Smooth muscle cell (in vitro differentiated cells): ENCODE measurements at regions not wholly inside any gene's neighbourhood (a gene's known extent, or its start where the extent isn't known, plus 50 kb on each side); places are given as distances from the start of the nearest gene placed in this dataset.

ENCODE experiments used
- DNase-seq: peaks from one replicate; lab custom pipeline; 2025; ENCODE audit not compliant: unreplicated experiment; lab: John Stamatoyannopoulos, UW
- H2AFZ ChIP-seq: fragments of 200-600 bp; sonication (generic); 2 replicates; pipeline ENCODE4 v1.6.0; 2016; ENCODE audit warnings: antibody characterized with exemption, low read depth, mild to moderate bottlenecking
- H3F3A ChIP-seq: fragments of 200-600 bp; sonication (generic); 2 replicates; pipeline ENCODE4 v1.6.0; 2017; ENCODE audit warnings: antibody characterized with exemption, low read depth
- H3K27ac ChIP-seq: fragments of 200-600 bp; sonication (generic); 2 replicates; pipeline ENCODE4 v1.5.1; 2016; ENCODE audit warnings: low read depth, mild to moderate bottlenecking
- H3K27me3 ChIP-seq: fragments of 200-600 bp; sonication (generic); 2 replicates; pipeline ENCODE4 v1.6.1; 2016; ENCODE audit warnings: low read depth, mild to moderate bottlenecking
- H3K36me3 ChIP-seq: fragments of 200-600 bp; sonication (generic); 2 replicates; pipeline ENCODE4 v1.5.1; 2016; ENCODE audit warnings: low read depth
- H3K4me1 ChIP-seq: fragments of 200-600 bp; sonication (generic); 2 replicates; pipeline ENCODE4 v1.5.1; 2016; ENCODE audit warnings: low read depth
- H3K4me2 ChIP-seq: fragments of 200-600 bp; sonication (generic); 2 replicates; pipeline ENCODE4 v1.6.0; 2016; ENCODE audit warnings: mild to moderate bottlenecking
- H3K4me3 ChIP-seq: fragments of 200-600 bp; sonication (generic); 2 replicates; pipeline ENCODE4 v1.5.1; 2016; ENCODE audit warnings: mild to moderate bottlenecking
- H3K79me2 ChIP-seq: fragments of 200-600 bp; sonication (generic); 2 replicates; pipeline ENCODE4 v1.6.0; 2016; ENCODE audit warnings: low read depth, mild to moderate bottlenecking
- H3K9ac ChIP-seq: fragments of 200-600 bp; sonication (generic); 2 replicates; pipeline ENCODE4 v1.6.0; 2016; ENCODE audit warnings: low read depth
- H3K9me3 ChIP-seq: fragments of 200-600 bp; sonication (generic); replicated peaks from 2 replicates; pipeline ENCODE4 v1.5.1; 2016; ENCODE audit warnings: low read depth
- H4K20me1 ChIP-seq: fragments of 200-600 bp; sonication (generic); 2 replicates; pipeline ENCODE4 v1.6.0; 2016; ENCODE audit warnings: low read depth
- WGBS: methylation state at CpG from one replicate; pipeline ENCODE4 v1.1.7; 2016; ENCODE audit warnings: low lambda C conversion rate; 5-methylcytosine and 5-hydroxymethylcytosine counted together
- TF ChIP-seq, protein P1 (sequence below): fragments of 200-600 bp; sonication (generic); IDR thresholded peaks from 2 replicates; pipeline ENCODE4 v1.5.1; 2017; ENCODE audit warnings: borderline replicate concordance, mild to moderate bottlenecking, antibody characterized with exemption; ENCODE audit not compliant: insufficient read depth, poor library complexity, severe bottlenecking

DNA sequence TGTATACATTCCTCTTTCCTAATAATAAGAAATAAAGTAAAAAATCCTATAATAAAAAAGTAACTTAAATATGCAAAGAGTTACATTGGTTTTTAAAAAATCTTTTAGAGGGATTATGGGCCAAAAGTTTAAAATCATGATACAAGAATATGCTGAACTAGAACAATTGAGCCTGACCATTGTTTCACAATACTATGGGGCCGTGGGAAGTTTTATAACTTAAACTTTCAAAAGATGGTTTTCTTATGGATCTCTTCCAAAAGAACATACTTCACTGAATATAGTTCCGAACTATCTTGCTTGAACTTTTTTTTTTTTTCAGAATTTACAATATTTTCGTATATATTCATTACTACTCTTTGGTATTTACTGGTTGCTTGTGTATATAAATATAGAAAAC, 97.6 kb downstream of the NFKBIZ start:
- Histone ChIP-seq H3K9ac (no peak overlapping the region), H4K20me1 (no peaks in the 10 kb centered on the region), H3K36me3 (no peaks in the 10 kb centered on the region), H3K4me1 (peaks cover 6% of the 10 kb centered on the region), H3K27me3 (no peaks in the 10 kb centered on the region), H2AFZ (no peak overlapping the region), H3K27ac (no peak overlapping the region), H3F3A (peaks cover 13% of the 10 kb centered on the region), H3K4me3 (no peak overlapping the region), H3K9me3 (no peaks in the 10 kb centered on the region), H3K79me2 (no peaks in the 10 kb centered on the region), H3K4me2 (no peak overlapping the region)
- DNase-seq, result no peak
- TF ChIP-seq, protein P1, sequence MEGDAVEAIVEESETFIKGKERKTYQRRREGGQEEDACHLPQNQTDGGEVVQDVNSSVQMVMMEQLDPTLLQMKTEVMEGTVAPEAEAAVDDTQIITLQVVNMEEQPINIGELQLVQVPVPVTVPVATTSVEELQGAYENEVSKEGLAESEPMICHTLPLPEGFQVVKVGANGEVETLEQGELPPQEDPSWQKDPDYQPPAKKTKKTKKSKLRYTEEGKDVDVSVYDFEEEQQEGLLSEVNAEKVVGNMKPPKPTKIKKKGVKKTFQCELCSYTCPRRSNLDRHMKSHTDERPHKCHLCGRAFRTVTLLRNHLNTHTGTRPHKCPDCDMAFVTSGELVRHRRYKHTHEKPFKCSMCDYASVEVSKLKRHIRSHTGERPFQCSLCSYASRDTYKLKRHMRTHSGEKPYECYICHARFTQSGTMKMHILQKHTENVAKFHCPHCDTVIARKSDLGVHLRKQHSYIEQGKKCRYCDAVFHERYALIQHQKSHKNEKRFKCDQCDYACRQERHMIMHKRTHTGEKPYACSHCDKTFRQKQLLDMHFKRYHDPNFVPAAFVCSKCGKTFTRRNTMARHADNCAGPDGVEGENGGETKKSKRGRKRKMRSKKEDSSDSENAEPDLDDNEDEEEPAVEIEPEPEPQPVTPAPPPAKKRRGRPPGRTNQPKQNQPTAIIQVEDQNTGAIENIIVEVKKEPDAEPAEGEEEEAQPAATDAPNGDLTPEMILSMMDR, result no peak
- WGBS, result 94% methylated on average over 3 of the region's 3 CpGs

DNA sequence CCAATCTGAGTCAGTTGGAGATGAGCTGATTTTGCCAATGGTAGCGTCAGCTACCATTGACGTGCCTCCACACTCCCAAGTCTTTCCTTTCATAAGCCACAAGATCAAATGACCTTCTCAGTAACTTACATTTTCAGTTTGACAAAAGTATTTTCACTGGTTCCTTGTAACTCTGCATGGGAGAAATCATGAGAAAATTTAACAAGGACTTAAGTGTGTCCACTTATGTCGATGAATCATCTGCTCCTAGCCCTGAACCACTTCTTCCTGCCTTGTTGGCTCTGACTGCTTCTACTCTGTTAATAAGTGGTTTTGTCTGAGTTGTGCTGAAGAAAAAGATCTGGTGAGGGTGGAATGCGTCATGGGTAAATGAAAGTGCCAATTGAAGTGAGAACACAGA, 101.2 kb downstream of the NFKBIZ start:
- no peak for DNase-seq
- Histone ChIP-seq H3K79me2 (no peaks in the 10 kb centered on the region), H3K36me3 (no peaks in the 10 kb centered on the region), H4K20me1 (no peaks in the 10 kb centered on the region), H3K9ac (peak overlapping the region; percentile 38), H3K27ac (peak overlapping the region; percentile 94), H3K4me1 (peaks cover 3% of the 10 kb centered on the region), H3K4me2 (peak overlapping the region; percentile 50), H3F3A (peaks cover 13% of the 10 kb centered on the region), H3K4me3 (no peak overlapping the region), H3K27me3 (no peaks in the 10 kb centered on the region), H2AFZ (no peak overlapping the region), H3K9me3 (no peaks in the 10 kb centered on the region)
- 9% methylated on average over 4 of the region's 4 CpGs for WGBS
- TF ChIP-seq, protein P1, result no peak

DNA sequence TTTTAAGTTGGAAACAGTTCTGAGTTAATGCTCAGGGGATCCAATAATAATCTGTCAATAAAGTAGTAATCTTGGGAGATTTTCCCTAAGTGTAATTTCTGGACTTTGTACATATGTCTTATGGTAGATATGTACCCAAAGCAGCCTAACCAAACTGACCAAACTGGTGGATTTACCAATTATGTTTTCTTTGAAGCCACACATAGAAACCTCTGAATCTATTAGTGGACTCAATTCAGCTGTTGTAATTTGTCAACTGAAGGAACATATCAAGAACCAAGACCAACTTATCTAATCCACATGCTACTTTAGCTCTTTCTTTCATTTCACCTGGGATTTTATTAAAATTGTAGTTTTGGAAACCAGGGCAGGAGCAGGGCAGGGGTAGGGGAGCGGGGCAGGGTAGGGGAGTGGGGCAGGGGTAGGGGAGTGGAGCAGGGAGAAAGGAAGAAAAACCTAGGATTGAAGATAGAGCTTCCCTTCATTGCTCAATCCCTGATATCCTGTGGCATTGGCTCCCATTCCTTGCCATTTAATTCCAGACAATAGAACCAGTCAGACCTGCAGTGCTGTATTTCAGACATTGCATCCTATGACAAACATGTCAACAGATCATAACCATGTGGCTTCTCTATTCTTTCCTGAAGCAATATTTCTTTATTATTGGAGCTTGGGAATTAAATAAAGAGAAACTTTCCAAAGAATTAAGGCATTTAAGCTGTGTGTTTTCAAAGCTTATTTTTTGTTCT, 101.8 kb downstream of the NFKBIZ start:
- TF ChIP-seq, protein P1, result no peak
- Histone ChIP-seq H4K20me1 (no peaks in the 10 kb centered on the region), H3K36me3 (no peaks in the 10 kb centered on the region), H3K9ac (peak overlapping the region; percentile 36), H3K4me1 (peaks cover 3% of the 10 kb centered on the region), H3K4me3 (no peak overlapping the region), H2AFZ (peak overlapping the region; percentile 75), H3K79me2 (no peaks in the 10 kb centered on the region), H3K4me2 (peak overlapping the region; percentile 43), H3F3A (peaks cover 13% of the 10 kb centered on the region), H3K9me3 (no peaks in the 10 kb centered on the region), H3K27me3 (no peaks in the 10 kb centered on the region), H3K27ac (peak overlapping the region; percentile 94)
- 90% methylated on average over 1 of the region's 1 CpG for WGBS
- DNase-seq, result no peak

DNA sequence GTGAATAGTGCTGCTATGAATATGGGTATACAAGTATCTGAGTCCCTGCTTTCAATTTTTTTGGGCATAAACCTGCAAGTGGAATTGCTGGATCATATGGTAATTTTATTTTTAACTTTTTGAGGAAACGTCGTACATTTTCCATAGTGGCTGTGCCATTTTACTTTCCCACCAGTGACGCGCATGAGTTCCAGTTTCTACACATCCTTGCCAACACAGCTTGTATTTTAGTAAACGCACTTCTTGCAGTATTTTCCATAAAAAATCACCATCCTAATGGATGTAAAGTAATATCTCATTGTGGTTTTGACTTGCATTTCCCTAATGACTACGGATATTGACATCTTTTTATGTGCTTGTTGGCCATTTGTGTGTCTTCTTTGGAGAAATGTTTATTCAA, 105.0 kb downstream of the NFKBIZ start:
- Histone ChIP-seq H3K79me2 (no peaks in the 10 kb centered on the region), H3F3A (peaks cover 13% of the 10 kb centered on the region), H3K4me2 (no peak overlapping the region), H3K27me3 (no peaks in the 10 kb centered on the region), H4K20me1 (no peaks in the 10 kb centered on the region), H3K9me3 (no peaks in the 10 kb centered on the region), H2AFZ (peak overlapping the region; percentile 16), H3K9ac (no peak overlapping the region), H3K4me3 (no peak overlapping the region), H3K27ac (no peak overlapping the region), H3K4me1 (peaks cover 3% of the 10 kb centered on the region), H3K36me3 (no peaks in the 10 kb centered on the region)
- WGBS, result 94% methylated on average over 6 of the region's 6 CpGs
- TF ChIP-seq, protein P1, result no peak
- DNase-seq, result no peak
